ENCODE measurements at regions not wholly inside any gene's neighbourhood (a gene's known extent, or its start where the extent isn't known, plus 50 kb on each side); places are given as distances from the start of the nearest gene placed in this dataset.

DNA sequence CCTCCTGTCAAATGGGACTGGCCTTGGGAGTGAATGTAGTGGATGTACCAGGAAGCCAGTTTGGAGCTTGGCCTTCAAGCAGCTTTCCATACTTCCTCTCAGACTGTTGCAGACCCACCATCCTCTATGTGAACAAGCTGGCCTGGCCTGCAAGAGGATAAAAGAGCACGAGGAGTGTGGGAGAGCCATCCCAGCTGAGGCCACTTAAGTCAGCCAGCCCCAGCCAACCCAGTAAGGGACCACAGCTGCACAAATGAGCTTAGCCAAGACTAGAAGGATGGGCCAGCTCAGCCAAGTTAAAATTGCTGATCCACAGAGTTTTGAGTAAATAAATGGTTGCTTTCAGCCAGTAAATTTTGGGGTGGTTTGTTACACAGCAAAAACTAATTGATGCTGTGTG lies 156.9 kb upstream of the SOX4 start:
- DNase-seq = no peak

- no peak for DNase-seq
Measured at GRCh38 chr6:21437581-21437980, 156.0 kb upstream of the SOX4 start.

GRCh38 chr6:21438237-21438985 lies 155.1 kb upstream of the SOX4 start:
- no peak for DNase-seq

DNA sequence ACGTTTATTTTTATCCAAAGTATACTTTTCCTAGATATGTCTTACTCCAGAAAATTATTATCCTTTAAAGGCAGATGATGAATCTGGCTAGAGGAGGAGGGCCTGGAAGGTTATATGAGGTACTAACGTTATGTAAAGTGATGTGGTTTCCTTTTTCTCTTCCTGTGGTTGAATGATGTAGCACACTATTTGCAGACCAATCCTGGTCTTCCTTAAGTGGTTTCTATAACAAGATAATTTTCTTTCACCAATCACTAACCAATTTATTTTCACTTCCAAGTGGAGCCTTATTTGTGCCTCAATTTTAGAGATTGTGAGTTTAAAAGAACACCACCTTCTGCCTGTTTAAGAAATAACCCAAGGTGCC lies 154.6 kb upstream of the SOX4 start:
- DNase-seq = no peak

DNA sequence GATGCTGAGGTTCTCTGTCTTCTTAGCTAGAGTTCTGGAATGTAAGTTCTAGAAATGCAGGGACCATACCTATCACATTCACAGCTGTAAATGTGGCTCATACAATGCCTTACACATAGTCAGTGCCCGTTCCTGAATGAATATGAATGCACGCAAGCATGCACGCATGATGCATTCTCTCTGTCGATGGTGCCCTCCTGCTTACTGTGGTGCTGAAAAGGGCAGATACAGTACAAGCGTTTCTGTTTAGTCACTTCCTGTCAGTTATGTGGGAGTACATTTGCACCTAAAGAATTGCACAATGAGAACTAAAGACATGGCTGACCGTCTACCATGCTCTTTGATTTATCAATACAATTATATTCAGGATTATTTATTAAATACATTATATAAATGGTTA lies 152.2 kb upstream of the SOX4 start:
- no peak for DNase-seq

- DNase-seq = no peak
Measured at GRCh38 chr6:21442874-21443273, 150.7 kb upstream of the SOX4 start.

- DNase-seq = no peak
Measured at GRCh38 chr6:21444711-21445260, 148.8 kb upstream of the SOX4 start.

DNA sequence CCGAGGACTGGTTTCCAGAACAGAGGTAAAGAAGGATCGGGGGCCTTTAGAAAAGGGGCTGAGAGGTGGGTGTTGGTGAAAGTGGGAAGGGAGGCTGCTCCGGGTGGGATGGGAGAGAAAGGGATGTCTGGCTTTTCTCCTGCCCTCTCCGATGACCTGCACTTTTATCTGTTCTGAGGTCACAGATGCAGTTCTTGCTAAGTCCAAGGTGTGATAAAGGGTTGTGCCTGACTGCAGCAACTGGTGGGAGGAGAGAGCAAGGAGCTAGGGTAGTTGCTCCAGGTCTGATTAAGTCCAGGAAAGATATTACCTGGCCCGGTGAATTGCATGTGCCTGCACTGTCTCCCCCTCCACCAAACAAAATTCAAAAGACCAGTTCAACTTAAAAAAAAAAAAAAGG lies 145.6 kb upstream of the SOX4 start:
- no peak for DNase-seq

GRCh38 chr6:21448485-21449109 lies 145.0 kb upstream of the SOX4 start:
- DNase-seq = no peak

GRCh38 chr6:21450149-21450548 lies 143.4 kb upstream of the SOX4 start:
- no peak for DNase-seq

DNA sequence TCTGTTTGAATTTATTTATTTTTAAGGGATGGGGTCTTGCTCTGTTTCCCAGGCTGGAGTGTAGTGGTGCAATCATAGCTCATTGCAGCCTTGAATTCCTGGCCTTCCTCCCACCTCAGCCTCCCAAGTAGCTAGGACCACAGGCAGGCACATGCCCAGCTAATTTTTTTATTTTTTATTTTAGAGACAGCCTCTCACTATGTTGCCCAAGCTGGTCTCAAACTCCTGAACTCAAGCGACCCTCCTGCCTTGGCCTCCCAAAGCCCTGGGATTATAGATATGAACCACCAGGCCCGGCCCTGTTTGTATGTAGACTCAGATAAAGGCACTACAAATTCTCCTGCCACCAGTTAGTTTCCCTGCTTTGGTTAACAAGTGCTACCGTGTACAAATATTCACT lies 142.9 kb upstream of the SOX4 start:
- DNase-seq = no peak

DNA sequence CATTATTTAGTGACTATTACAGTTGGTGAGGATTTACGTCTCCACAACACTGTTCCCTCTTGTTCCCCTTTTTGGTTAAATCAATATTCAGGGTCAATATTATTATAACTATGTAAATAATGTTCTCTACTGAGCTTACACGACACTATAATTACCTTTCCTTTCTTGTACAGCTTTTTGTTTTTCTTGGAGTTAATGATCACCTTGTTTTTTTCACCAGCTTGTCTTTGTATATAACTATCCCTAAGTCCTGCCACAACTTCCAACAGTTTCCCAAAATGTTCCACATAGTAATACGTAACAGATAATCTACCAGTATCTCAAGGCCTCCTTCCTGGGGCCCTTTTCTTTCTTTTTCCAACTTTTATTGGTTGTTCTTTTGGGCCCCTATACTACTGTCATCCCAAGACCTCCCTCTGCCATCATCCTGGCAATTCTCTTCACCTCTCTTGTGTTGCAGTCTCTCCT lies 142.0 kb upstream of the SOX4 start:
- peak; percentile 90 for DNase-seq

- DNase-seq = no peak
Measured at GRCh38 chr6:21454262-21454661, 139.3 kb upstream of the SOX4 start.

- no peak for DNase-seq
Measured at GRCh38 chr6:21455071-21455470, 138.5 kb upstream of the SOX4 start.

DNA sequence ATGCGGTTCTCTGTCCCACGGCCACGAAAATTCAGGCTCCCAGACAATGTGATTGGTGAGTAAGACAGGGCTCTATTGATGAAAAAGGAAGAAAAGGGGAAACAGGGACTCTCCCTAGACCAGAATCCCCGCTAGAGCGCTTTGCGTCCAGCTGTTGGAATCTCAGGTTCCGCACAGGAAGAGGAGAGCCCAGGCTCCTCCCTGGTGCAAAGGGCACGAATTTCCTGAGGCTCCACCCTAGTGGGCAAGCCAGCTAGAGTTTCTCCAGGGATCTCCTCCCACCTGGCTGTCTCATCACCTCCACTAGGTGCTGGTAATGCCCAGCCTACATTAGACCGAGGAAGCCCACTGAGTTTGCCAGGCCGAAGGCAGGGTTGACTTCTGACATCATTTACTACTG lies 135.9 kb upstream of the SOX4 start:
- DNase-seq = no peak

GRCh38 chr6:21459641-21460040 lies 133.9 kb upstream of the SOX4 start:
- no peak for DNase-seq

DNA sequence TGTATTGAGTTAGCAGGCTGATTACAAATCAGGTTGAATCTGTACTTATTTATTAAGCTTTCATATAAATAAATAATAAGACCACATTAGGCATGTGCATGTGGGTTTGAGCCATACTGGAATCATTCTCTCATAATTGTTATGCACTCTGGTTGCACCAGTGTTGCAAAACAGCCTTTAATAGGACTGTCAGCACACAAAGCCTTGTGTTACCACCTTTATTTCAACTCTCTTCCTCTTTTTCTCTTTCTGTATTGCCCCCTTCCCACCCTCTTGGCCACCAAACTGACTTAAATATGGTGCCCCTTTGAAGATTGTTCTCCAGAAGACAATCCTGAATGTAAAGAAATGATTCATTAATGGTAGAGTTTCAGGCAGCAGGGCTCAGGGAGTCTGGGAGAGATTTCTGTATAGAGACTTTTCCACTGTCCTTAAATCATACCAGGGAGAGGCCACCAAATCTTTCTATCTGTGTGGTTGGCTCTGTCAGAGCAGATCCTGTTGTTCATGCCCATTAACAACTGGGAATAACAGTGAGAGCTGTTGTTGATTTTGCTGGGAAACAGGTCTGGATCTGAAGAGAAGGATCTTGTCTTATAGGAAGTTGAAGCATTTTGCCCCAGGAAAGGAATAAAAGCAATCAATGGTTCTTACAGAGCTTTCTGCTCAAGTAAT lies 131.6 kb upstream of the SOX4 start:
- DNase-seq = no peak

GRCh38 chr6:21462519-21462852 lies 131.1 kb upstream of the SOX4 start:
- DNase-seq = no peak

DNA sequence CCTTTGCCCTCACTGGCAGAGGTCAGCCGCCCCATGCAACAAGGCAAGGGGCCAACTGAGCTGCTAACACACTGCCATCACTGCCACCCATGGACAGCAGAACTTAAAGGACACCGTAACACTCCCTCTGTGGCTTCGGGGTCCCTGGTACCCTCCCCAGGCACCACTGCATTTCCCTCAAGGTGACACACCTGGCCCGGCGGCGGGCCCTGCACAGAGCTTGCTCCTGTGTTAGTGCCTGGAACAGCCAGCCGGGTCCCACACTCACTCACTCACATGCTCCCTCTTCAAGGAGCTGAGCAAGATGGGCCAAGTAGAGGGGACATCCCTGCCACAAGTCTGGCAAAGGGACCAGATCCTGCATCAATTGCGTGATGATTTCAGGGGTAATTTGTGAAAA lies 126.5 kb upstream of the SOX4 start:
- no peak for DNase-seq

DNA sequence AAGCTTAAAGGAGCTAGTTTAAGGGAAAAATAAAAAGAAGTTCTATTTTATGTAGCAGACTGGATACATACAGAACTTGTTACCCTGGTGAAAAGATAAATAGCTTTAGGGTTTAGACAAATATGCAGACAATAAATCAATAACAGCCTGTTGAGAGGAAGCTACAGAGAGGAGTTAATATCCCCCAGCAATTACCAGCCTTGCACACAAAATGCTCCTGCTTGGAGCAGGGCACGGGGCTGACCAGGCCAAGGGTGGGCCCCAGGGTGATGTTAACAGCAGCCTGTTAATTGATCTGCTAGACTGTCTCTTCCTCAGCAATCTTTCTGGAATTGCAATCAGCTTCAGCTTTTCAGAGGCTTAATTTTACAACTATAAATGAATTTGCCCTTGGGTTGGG lies 125.1 kb upstream of the SOX4 start:
- DNase-seq = peak; percentile 44

GRCh38 chr6:21469213-21469612 lies 124.3 kb upstream of the SOX4 start:
- no peak for DNase-seq

GRCh38 chr6:21476112-21476511 lies 117.4 kb upstream of the SOX4 start:
- DNase-seq = no peak

GRCh38 chr6:21478411-21478810 lies 115.1 kb upstream of the SOX4 start:
- no peak for DNase-seq

DNA sequence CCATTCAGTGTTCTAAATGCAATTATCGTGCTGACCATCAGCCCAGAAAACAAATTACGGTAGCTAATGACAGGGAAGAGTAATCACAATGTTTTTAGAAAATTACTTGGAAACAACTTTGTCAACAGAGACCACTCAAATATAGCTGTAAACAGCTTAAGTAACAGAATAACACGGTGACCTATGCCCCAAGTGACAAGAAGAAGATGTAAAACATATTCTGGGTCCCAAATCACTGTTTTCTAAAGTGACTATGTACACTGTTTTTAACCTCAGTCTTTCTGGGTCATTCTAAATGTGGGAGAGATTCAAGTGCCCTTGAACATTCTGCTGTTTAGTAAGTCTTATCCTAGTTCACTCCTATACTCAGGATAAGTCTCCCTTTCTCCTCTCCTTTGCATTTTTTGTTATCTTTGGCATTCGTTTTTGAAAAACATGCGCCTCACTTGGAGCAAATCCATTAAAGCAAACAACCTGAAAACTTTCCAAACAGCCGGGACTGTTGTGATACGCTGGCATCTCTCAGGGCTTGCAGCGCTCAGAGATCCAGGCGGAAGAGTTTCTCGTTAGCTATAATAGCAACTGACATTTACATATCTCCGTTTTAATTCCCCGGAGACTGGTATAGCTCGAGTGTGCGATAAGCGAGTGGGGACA lies 114.5 kb upstream of the SOX4 start:
- DNase-seq = no peak
